Epidermal melanocyte (primary cell): ENCODE measurements at regions not wholly inside any gene's neighbourhood (a gene's known extent, or its start where the extent isn't known, plus 50 kb on each side); places are given as distances from the start of the nearest gene placed in this dataset.
"Not testable (repeated sequence)": the region's sequence is repeated elsewhere in the genome, so short reads cannot be mapped to it uniquely, and the experiment has no call there.

Source experiments
- DNase-seq: peaks from one replicate; pipeline ENCODE4 v3.0.0; 2011; ENCODE audit warnings: low spot score; ENCODE audit not compliant: insufficient read length

DNA sequence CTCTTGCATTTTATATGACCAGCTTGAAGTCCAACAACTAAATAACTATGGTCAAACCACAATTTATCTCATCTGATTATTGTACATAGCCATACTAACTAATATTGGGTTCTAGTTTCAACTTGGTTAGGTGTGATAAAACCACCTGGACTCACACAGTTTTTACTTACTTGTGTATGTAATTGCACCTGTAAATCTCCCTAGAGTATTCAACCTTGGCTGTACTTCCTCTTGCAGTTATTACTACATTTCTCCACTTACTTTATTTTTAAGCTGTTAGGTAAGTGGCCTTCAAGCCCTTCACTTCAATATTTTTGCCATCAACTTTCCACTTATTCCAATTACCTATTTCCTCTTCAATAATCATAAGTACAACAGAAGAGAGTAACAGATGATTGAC lies 115.8 kb upstream of the ANKRD50 start:
- DNase-seq, result no peak

DNA sequence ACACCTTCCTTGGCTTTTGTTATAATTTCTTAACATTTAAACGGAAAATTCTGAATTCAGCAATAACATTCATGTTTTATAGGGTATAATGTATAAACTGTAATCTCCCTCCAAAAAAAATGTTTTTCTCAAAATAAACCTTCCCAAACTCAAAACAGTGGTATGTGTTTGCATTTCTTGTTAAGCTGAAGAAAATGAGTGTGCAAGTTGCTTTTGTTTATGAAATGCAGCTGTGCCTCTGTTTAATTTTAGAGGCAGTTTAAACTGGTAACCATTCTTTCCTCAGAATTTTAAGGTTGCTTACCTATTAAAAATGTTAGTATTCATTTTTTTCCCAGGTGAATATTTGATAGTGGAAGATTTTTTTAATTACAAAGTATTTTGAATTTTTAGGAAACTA lies 105.0 kb upstream of the ANKRD50 start:
- no peak for DNase-seq

- not testable (repeated sequence) for DNase-seq
Observed at GRCh38 chr4:124812203-124812602, 99.7 kb upstream of the ANKRD50 start.

DNA sequence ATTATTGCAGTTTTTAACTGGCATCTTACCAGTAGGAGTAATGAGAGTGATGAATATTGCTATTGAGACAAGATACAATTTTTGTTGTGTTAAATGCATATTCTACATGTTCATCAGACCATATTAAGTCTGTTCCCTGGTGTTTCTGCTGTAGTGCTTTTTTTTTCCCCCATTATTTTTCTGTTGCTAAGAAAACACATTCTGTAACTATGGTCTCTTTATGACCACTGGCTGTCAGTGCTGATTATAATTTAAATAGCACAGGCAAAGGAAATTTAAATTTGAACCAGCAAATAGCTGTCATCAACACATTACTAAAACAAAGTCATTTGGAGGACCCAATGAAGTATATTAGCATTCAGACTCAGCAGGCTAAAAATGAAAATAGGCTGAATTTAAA lies 98.3 kb upstream of the ANKRD50 start:
- DNase-seq, result no peak

- no peak for DNase-seq
Observed at GRCh38 chr4:124807421-124807820, 94.9 kb upstream of the ANKRD50 start.

DNA sequence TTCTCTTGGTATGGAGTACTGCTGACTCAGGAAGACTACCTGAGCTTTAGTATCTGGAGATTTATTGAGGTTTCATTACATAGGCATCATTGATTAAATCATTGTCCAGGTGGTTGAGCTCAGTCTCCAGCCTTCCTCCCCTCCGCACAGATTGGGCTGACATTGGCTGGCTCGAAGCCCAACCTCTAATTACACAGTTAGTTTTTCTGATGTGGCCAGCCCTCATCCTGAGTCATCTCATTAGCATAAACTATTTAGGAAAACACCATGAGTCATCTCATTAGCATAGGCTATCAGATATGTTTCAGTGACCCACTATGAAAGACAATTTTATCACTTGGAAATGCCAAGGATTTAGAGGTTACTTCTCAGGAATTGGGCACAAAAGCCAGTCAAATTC lies 93.9 kb upstream of the ANKRD50 start:
- no peak for DNase-seq

DNA sequence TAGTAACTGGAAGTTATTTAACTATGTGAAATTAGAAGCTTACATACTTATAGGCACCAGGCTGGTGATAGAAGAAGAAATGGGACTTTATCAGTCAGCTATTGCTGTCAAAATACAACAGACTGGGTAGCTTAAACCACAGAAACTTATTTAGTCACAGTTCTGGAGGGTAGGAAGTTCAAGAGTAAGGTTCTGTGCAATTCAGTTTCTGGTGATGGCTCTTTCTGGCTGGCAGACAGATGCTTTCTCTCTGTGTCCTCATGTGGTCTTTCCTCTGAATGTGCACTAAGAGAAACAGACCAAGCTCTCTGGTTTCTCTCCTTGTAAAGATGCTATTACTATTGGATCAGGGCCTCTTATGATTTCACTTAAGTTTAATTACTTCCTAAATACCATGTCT lies 92.1 kb upstream of the ANKRD50 start:
- peak; percentile 20 for DNase-seq

GRCh38 chr4:124804041-124804440 lies 91.5 kb upstream of the ANKRD50 start:
- DNase-seq, result no peak

GRCh38 chr4:124803641-124804040 lies 91.1 kb upstream of the ANKRD50 start:
- DNase-seq, result no peak

DNA sequence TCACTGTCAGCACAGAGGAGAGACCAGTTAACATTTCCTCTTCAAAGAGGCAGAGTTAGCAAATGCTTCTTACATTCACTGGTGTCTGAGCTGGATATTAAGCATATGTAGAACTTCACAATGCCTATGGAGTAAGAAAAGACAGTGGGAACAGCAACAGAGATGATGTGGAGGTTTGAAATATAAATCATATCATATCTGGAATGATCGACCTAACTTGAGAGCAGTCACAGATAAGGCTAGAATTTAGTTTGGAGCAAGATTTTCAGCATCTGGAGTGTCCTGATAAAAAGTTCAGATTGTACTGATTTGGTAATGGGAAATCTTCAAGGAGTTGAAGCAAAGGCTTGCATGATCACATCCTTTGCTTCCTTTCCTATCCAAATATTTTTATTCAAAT lies 90.5 kb upstream of the ANKRD50 start:
- no peak for DNase-seq

GRCh38 chr4:124797223-124797622 lies 84.7 kb upstream of the ANKRD50 start:
- no peak for DNase-seq

DNA sequence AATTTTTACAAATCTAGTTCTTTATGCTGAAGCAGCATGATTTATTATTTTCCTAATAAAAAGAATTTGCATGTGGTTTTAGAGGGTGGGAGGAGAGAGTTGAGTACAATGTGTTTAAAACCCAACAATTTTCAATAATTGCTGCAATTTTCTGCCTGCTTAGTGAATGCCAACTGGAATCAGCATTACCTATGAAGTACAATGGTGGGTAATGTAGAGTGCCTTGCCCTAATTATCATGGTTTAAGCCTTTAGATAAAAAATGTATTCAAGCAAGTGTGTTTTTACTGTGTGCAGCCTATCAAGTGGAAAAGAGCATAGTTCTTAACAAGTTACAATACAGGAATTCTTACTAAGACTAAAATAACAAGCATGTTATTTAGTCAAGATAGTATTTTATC lies 77.9 kb upstream of the ANKRD50 start:
- no peak for DNase-seq

- no peak for DNase-seq
Observed at GRCh38 chr4:124786634-124787033, 74.1 kb upstream of the ANKRD50 start.

DNA sequence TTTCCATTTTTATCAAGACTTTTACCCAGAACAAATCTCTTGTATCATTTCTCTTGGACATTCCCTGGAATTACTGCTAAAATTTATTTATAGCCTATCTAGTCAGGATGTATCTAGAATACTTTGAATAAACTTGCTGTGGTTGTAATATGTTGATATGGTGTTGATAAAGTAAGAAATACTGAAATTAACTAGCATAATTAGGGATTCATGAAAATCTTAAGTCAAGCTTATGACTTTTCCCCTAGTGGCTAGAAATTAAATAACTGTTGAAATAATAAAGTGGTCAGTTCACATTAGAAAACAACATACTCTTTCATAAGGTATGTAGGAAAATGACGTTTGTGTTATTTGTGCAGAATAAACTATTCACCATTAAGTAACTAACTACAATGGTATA lies 73.1 kb upstream of the ANKRD50 start:
- DNase-seq, result no peak

DNA sequence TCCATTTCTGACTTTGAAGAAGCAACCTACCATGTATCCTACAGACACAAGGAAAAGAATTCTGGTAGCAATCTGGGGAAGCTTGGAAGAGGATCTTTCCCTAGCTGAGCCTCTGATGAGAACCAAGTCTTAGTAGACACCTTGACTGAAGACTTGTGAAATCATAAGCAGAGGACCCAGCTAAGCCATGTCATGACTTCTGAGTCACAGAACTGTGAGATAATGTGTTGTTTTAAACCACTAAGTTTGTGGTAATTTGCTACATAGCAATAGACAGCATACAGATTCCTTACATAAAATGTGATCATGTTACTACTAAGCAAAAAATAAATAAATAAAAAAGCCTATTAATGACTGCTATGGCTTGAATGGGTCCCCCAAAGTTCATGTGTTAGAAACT lies 71.3 kb upstream of the ANKRD50 start:
- DNase-seq, result no peak

DNA sequence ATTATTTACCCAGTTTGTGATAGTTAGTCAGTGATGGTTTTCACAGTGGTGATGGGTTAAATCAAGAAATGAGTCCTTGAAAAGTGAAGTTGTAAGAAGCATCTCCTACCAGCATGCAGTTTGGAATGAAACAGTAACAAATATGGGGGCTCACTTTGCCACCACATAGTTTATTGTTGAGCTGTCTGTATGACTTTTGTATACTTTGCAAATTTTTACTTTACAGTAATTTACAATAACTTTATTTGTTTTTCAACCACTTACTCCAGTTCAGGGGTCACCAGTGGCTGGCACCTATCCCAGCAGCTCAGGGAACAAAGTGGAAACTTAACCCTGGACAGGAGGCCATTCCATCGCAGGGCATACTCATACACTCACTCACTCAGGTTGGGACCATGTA lies 64.5 kb upstream of the ANKRD50 start:
- DNase-seq, result no peak

GRCh38 chr4:124768596-124769365 lies 56.2 kb upstream of the ANKRD50 start:
- DNase-seq, result no peak

GRCh38 chr4:124762956-124763355 lies 50.4 kb upstream of the ANKRD50 start:
- DNase-seq, result peak; percentile 23
